ENCODE measurements at regions not wholly inside any gene's neighbourhood (a gene's known extent, or its start where the extent isn't known, plus 50 kb on each side); places are given as distances from the start of the nearest gene placed in this dataset.

GRCh38 chr1:195733408-195733807, 874.8 kb downstream of the KCNT2 start:
- no peak overlapping the region for H3K9ac ChIP-seq (ENCODE audit: insufficient read depth in 1 of 2, low read depth in 2 of 2, low read length in 2 of 2)
- H3K27me3 ChIP-seq (ENCODE audit: control insufficient read depth in 2 of 2, insufficient read depth in 2 of 2, low read length in 2 of 2), result no peaks in the 10 kb centered on the region
- H3K9me1 ChIP-seq (ENCODE audit: control insufficient read depth, insufficient read depth, low read length), result no peaks in the 10 kb centered on the region
- TF ChIP-seq ZHX1 (conservative IDR thresholded peaks at IDR 0.05; ENCODE audit: low read length), result no peak
- TF ChIP-seq, protein P1, sequence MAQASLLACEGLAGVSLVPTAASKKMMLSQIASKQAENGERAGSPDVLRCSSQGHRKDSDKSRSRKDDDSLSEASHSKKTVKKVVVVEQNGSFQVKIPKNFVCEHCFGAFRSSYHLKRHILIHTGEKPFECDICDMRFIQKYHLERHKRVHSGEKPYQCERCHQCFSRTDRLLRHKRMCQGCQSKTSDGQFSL (CRISPR knock-in tag; IDR thresholded peaks at IDR 0.05), result no peak
- TF ChIP-seq, protein P1 (tag; IDR thresholded peaks at IDR 0.05), result no peak
- no peak for TF ChIP-seq FOXJ3 (CRISPR knock-in tag; IDR thresholded peaks at IDR 0.05)
- TF ChIP-seq WHSC1 (IDR thresholded peaks at IDR 0.05; ENCODE audit: low read length), result no peak
- TF ChIP-seq DPF2 (IDR thresholded peaks at IDR 0.05), result no peak
- TF ChIP-seq BDP1 (IDR thresholded peaks at IDR 0.05; ENCODE audit: insufficient read depth, insufficient read length), result no peak
- TF ChIP-seq ZNF445 (CRISPR knock-in tag; IDR thresholded peaks at IDR 0.05; ENCODE audit: low read depth), result no peak
- no peak for TF ChIP-seq ZNF217 (CRISPR knock-in tag; IDR thresholded peaks at IDR 0.05)
- TF ChIP-seq EWSR1 (IDR thresholded peaks at IDR 0.05; ENCODE audit: borderline replicate concordance, low read depth, partially characterized antibody), result no peak
- no peak for TF ChIP-seq ZNF57 (CRISPR knock-in tag; IDR thresholded peaks at IDR 0.05)
- TF ChIP-seq ZNF511 (CRISPR knock-in tag; IDR thresholded peaks at IDR 0.05), result no peak
- no peaks in the 10 kb centered on the region for H4K20me1 ChIP-seq (replicated peaks; ENCODE audit: control insufficient read depth, insufficient read depth, low read length)
- no peaks in the 10 kb centered on the region for H3K4me1 ChIP-seq (replicated peaks in 1 of 2; ENCODE audit: control insufficient read depth in 2 of 2, insufficient read depth in 2 of 2, low read length in 2 of 2)
- CTCF ChIA-PET (ENCODE audit: low intra/inter-chr PET ratio), result no interaction called here
- WGBS (ENCODE audit: insufficient coverage, low coverage, missing lambda C conversion rate), result 11% methylated on average over 4 of the region's 4 CpGs
- H3K4me2 ChIP-seq (ENCODE audit: insufficient read depth, low read length), result no peak overlapping the region
- H3K9me3 ChIP-seq (replicated peaks; ENCODE audit: control insufficient read depth, insufficient read depth, low read depth, low read length), result no peaks in the 10 kb centered on the region
- peak overlapping the region; percentile 26; the same call in 1 of the 2 replicates for H2AFZ ChIP-seq (ENCODE audit: low read depth, low read length)
- H3K4me3 ChIP-seq, result no peak overlapping the region
- in situ Hi-C loops (cut with MboI) (no loop called here), intact Hi-C loops (cut with micrococcal nuclease) (no loop called here)
- no peak overlapping the region for H3K27ac ChIP-seq (ENCODE audit: extremely low read depth, low read depth, low read length)
- no peaks in the 10 kb centered on the region for H3K79me2 ChIP-seq (ENCODE audit: control insufficient read depth, insufficient read depth, low read length)
- no peak for FAIRE-seq
- DNase-seq (ENCODE audit: extremely low read depth in 1 of 4, low spot score in 3 of 4), result no peak
- no peak for ATAC-seq
- BruUV-seq (replicated peaks), result no TSS peak
- POLR2A ChIA-PET, result no interaction called here
- no peaks in the 10 kb centered on the region for H3K36me3 ChIP-seq (ENCODE audit: control insufficient read depth, insufficient read depth, low read length)

Data from K562 (cell line).